OCI-LY7 (cell line): ENCODE measurements at regions not wholly inside any gene's neighbourhood (a gene's known extent, or its start where the extent isn't known, plus 50 kb on each side); places are given as distances from the start of the nearest gene placed in this dataset.

ENCODE experiments used
- BruUV-seq: library from RNA; stranded (reverse); fragments of 400-500 nt; replicated peaks from 2 replicates; lab custom pipeline; 2021; lab: Mats Ljungman, UMichigan
- CTCF ChIA-PET: fragments of 300-600 bp; sonication (Branson Sonifier 250); formaldehyde crosslinking; loops from one replicate; lab custom pipeline; 2022; ENCODE audit warnings: antibody characterized with exemption; ENCODE audit not compliant: unreplicated experiment; lab: Charles Lee
- POLR2A ChIA-PET: fragments of 300-600 bp; sonication (Branson Sonifier 250); formaldehyde crosslinking; loops from one replicate; lab custom pipeline; 2022; ENCODE audit warnings: antibody characterized with exemption; lab: Charles Lee
- DNase-seq: peaks from one replicate; pipeline ENCODE4 v3.0.0-alpha.2; 2015; ENCODE audit warnings: low spot score
- H2AFZ ChIP-seq: fragments of 200-600 bp; sonication (generic), shearing (Covaris generic); 2 replicates; pipeline ENCODE4 v1.6.1; 2014; ENCODE audit warnings: mild to moderate bottlenecking, antibody characterized with exemption, low read length, moderate library complexity
- H3K27ac ChIP-seq: fragments of 200-600 bp; sonication (generic); 2 replicates; pipeline ENCODE4 v1.5.1; 2014; ENCODE audit warnings: mixed run types, low read depth, mild to moderate bottlenecking, moderate library complexity, low read length, inconsistent platforms; ENCODE audit not compliant: poor library complexity, severe bottlenecking
- H3K36me3 ChIP-seq: fragments of 200-600 bp; sonication (generic); 2 replicates; pipeline ENCODE4 v1.6.1; 2014; ENCODE audit warnings: mild to moderate bottlenecking, antibody characterized with exemption, low read length, moderate library complexity, mixed read lengths; ENCODE audit not compliant: insufficient read depth
- H3K4me1 ChIP-seq: fragments of 200-600 bp; sonication (generic); 2 replicates; pipeline ENCODE4 v1.5.1; 2014; ENCODE audit warnings: mild to moderate bottlenecking, low read length; ENCODE audit not compliant: insufficient read depth, poor library complexity, severe bottlenecking
- H3K4me2 ChIP-seq: fragments of 200-600 bp; sonication (generic); 2 replicates; pipeline ENCODE4 v1.6.1; 2014; ENCODE audit warnings: mild to moderate bottlenecking, low read length
- H3K4me3 ChIP-seq: fragments of 200-600 bp; sonication (generic); 2 replicates; pipeline ENCODE4 v1.5.1; 2014; ENCODE audit warnings: mild to moderate bottlenecking, low read depth, low read length; ENCODE audit not compliant: poor library complexity, severe bottlenecking
- H3K79me2 ChIP-seq: fragments of 200-600 bp; sonication (generic); 2 replicates; pipeline ENCODE4 v1.6.1; 2016; ENCODE audit warnings: low read depth, mild to moderate bottlenecking, low read length, moderate library complexity, mixed read lengths; ENCODE audit not compliant: insufficient read depth
- H3K9me2 ChIP-seq: fragments of 200-600 bp; sonication (generic); 2 replicates; pipeline ENCODE4 v1.6.1; 2016; ENCODE audit warnings: mild to moderate bottlenecking, low read length, mixed read lengths; ENCODE audit not compliant: insufficient read depth
- H3K9me3 ChIP-seq: fragments of 200-600 bp; sonication (generic); 2 replicates; pipeline ENCODE4 v1.6.1; 2014; ENCODE audit warnings: mild to moderate bottlenecking, mixed run types, low read length, mixed read lengths
- H4K20me1 ChIP-seq: fragments of 200-600 bp; sonication (generic); 2 replicates; pipeline ENCODE4 v1.6.1; 2014; ENCODE audit warnings: mild to moderate bottlenecking, antibody characterized with exemption, low read length, moderate library complexity, mixed read lengths; ENCODE audit not compliant: insufficient read depth
- CTCF ChIP-seq: fragments of 200-600 bp; sonication (generic); conservative IDR thresholded peaks from 2 replicates; pipeline ENCODE4 v1.5.1; 2014; ENCODE audit warnings: mild to moderate bottlenecking, antibody characterized with exemption, low read length, moderate library complexity, mixed read lengths
- EZH2phosphoT487 ChIP-seq: fragments of 200-600 bp; sonication (generic); IDR thresholded peaks from 2 replicates; pipeline ENCODE4 v1.6.1; 2018; ENCODE audit warnings: low read depth, borderline replicate concordance, mild to moderate bottlenecking, mixed run types, antibody characterized with exemption, low read length, moderate library complexity, mixed read lengths
- intact Hi-C: fragments of 100-400 bp; cut with micrococcal nuclease; formaldehyde crosslinking; loops from one replicate; pipeline ENCODE4 v1.10.0; 2022; ENCODE audit not compliant: unreplicated experiment

GRCh38 chr17:77498791-77499698, 358.3 kb downstream of the SEC14L1 start:
- Histone ChIP-seq H3K9me3 (no peaks in the 10 kb centered on the region), H3K36me3 (peaks cover 76% of the 10 kb centered on the region), H4K20me1 (no peaks in the 10 kb centered on the region), H3K27ac (no peak overlapping the region), H2AFZ (no peak overlapping the region), H3K4me1 (peaks cover 15% of the 10 kb centered on the region), H3K4me2 (no peak overlapping the region), H3K9me2 (no peaks in the 10 kb centered on the region), H3K79me2 (no peaks in the 10 kb centered on the region), H3K4me3 (no peak overlapping the region)
- intact Hi-C loops = no loop called here
- BruUV-seq = no TSS peak
- POLR2A ChIA-PET = no interaction called here
- DNase-seq = no peak
- TF ChIP-seq EZH2phosphoT487 (no peak), CTCF (no peak)
- CTCF ChIA-PET = no interaction called here

GRCh38 chr17:77499699-77500435, 359.1 kb downstream of the SEC14L1 start:
- no peak overlapping the region for H3K4me3 ChIP-seq
- H3K27ac ChIP-seq = no peak overlapping the region
- H3K36me3 ChIP-seq = peaks cover 68% of the 10 kb centered on the region
- TF ChIP-seq CTCF (no peak), EZH2phosphoT487 (no peak)
- ChIA-PET CTCF (no interaction called here), POLR2A (no interaction called here)
- DNase-seq = no peak
- no peaks in the 10 kb centered on the region for H3K9me2 ChIP-seq
- no peaks in the 10 kb centered on the region for H3K9me3 ChIP-seq
- no peak overlapping the region for H3K4me2 ChIP-seq
- intact Hi-C loops = no loop called here
- no peaks in the 10 kb centered on the region for H4K20me1 ChIP-seq
- peaks cover 7% of the 10 kb centered on the region for H3K4me1 ChIP-seq
- H3K79me2 ChIP-seq = no peaks in the 10 kb centered on the region
- no peak overlapping the region for H2AFZ ChIP-seq
- TSS peak; percentile 85 for BruUV-seq
